Endothelial cell (in vitro differentiated cells): ENCODE measurements at regions not wholly inside any gene's neighbourhood (a gene's known extent, or its start where the extent isn't known, plus 50 kb on each side); places are given as distances from the start of the nearest gene placed in this dataset.

Experiments used
- DNase-seq: peaks from one replicate; pipeline ENCODE4 v3.0.0; 2021; ENCODE audit warnings: low spot score
- H3K27ac Mint-ChIP-seq: one replicate; pipeline ENCODE4 v1.8.0; 2021; ENCODE audit warnings: mixed read lengths, inconsistent platforms; ENCODE audit not compliant: unreplicated experiment
- H3K27me3 Mint-ChIP-seq: one replicate; pipeline ENCODE4 v1.8.0; 2021; ENCODE audit warnings: mild to moderate bottlenecking, moderate library complexity, mixed read lengths, inconsistent platforms; ENCODE audit not compliant: unreplicated experiment
- H3K36me3 Mint-ChIP-seq: one replicate; pipeline ENCODE4 v1.8.0; 2021; ENCODE audit warnings: mild to moderate bottlenecking, low read depth, mixed read lengths, inconsistent platforms; ENCODE audit not compliant: unreplicated experiment
- H3K4me1 Mint-ChIP-seq: one replicate; pipeline ENCODE4 v1.8.0; 2021; ENCODE audit warnings: mild to moderate bottlenecking, mixed read lengths, inconsistent platforms; ENCODE audit not compliant: unreplicated experiment
- H3K4me3 Mint-ChIP-seq: one replicate; pipeline ENCODE4 v1.8.0; 2021; ENCODE audit warnings: mild to moderate bottlenecking, mixed read lengths, inconsistent platforms; ENCODE audit not compliant: unreplicated experiment
- H3K9me3 Mint-ChIP-seq: one replicate; pipeline ENCODE4 v1.8.0; 2021; ENCODE audit warnings: mixed read lengths, inconsistent platforms; ENCODE audit not compliant: unreplicated experiment
- CTCF ChIP-seq: fragments of 200-600 bp; sonication (generic); IDR thresholded peaks from one replicate; pipeline ENCODE4 v1.5.0; 2021; ENCODE audit warnings: antibody characterized with exemption; ENCODE audit not compliant: unreplicated experiment

- Mint-ChIP-seq H3K27me3 (no peaks in the 10 kb centered on the region), H3K27ac (no peak overlapping the region), H3K9me3 (no peaks in the 10 kb centered on the region), H3K4me3 (no peak overlapping the region), H3K4me1 (no peaks in the 10 kb centered on the region), H3K36me3 (no peaks in the 10 kb centered on the region)
- no peak for TF ChIP-seq CTCF
- no peak for DNase-seq
Measured at GRCh38 chr20:22925613-22925983, 109.5 kb upstream of the SSTR4 start.

DNA sequence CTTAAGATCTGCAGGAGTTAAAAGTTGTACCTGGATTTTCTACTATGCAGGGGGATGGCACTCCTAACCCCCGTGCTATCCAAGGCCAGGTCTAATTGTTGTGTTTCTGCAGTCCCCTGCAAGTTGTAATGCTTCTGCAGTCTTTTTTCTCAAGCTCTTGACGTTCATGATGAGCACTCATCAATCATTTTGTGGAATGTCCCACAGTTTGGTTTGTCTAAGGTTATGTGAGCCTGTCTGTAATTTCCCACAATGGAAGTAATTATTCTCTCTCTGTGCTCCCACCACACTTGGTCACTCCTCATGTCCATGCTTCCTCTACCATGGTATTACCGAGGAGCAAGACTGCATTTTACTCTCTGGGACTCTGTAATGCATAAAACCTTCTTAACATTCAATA, 107.6 kb upstream of the SSTR4 start:
- H3K27ac Mint-ChIP-seq = no peak overlapping the region
- no peak overlapping the region for H3K4me3 Mint-ChIP-seq
- DNase-seq = no peak
- no peaks in the 10 kb centered on the region for H3K36me3 Mint-ChIP-seq
- no peak for TF ChIP-seq CTCF
- no peaks in the 10 kb centered on the region for H3K4me1 Mint-ChIP-seq
- H3K27me3 Mint-ChIP-seq = no peaks in the 10 kb centered on the region
- H3K9me3 Mint-ChIP-seq = no peaks in the 10 kb centered on the region

GRCh38 chr20:22928679-22929078, 106.4 kb upstream of the SSTR4 start:
- H3K36me3 Mint-ChIP-seq = no peaks in the 10 kb centered on the region
- no peak for DNase-seq

DNA sequence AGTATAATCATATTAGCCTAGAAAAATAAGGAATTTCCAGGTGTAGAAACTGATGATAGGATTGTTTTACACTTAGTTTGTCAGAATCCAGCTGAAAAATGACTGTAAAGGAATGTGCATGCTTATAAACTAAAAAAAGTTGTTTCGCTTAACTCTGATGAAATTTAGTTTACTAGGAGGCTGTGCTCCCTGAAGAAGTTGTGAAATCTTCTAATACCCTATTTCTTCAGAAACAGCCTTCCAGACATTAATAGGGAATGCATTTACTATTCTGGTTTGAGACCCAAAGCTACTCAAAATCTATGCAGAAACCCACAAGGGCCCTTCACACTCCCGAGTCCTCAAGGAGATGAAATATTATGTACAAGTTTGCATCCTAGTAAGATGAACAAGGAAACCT, 105.5 kb upstream of the SSTR4 start:
- Mint-ChIP-seq H3K4me1 (no peaks in the 10 kb centered on the region), H3K9me3 (no peaks in the 10 kb centered on the region), H3K27ac (no peak overlapping the region), H3K36me3 (no peaks in the 10 kb centered on the region), H3K4me3 (no peak overlapping the region), H3K27me3 (no peaks in the 10 kb centered on the region)
- TF ChIP-seq CTCF = no peak
- DNase-seq = no peak

More at GRCh38 chr20:22928679-22929078, 106.4 kb upstream of the SSTR4 start:
- no peak for TF ChIP-seq CTCF
- H3K4me1 Mint-ChIP-seq = no peaks in the 10 kb centered on the region
- no peak overlapping the region for H3K27ac Mint-ChIP-seq
- no peaks in the 10 kb centered on the region for H3K9me3 Mint-ChIP-seq
- no peaks in the 10 kb centered on the region for H3K27me3 Mint-ChIP-seq
- no peak overlapping the region for H3K4me3 Mint-ChIP-seq

GRCh38 chr20:22931653-22932608, 103.2 kb upstream of the SSTR4 start:
- no peak overlapping the region for H3K27ac Mint-ChIP-seq

More at GRCh38 chr20:22931653-22932608, 103.2 kb upstream of the SSTR4 start:
- H3K36me3 Mint-ChIP-seq = no peaks in the 10 kb centered on the region
- no peak for DNase-seq
- no peak for TF ChIP-seq CTCF
- no peaks in the 10 kb centered on the region for H3K9me3 Mint-ChIP-seq
- no peaks in the 10 kb centered on the region for H3K4me1 Mint-ChIP-seq
- H3K4me3 Mint-ChIP-seq = no peak overlapping the region
- H3K27me3 Mint-ChIP-seq = no peaks in the 10 kb centered on the region
